Small intestine (tissue), 7 donors: ENCODE measurements at regions not wholly inside any gene's neighbourhood (a gene's known extent, or its start where the extent isn't known, plus 50 kb on each side); places are given as distances from the start of the nearest gene placed in this dataset.

Source experiments
- DNase-seq, 2 donors: peaks; one replicate each; pipeline versions ENCODE4 v3.0.0 to v3.0.0-alpha.2; 2013
- FAIRE-seq: peaks from 2 replicates; lab custom pipeline; 2012; peaks lifted over from hg19 to GRCh38; lab: Jason Lieb, UNC
- H3K27ac ChIP-seq, 3 donors: one replicate each; pipeline ENCODE4 v1.5.1; 2013; ENCODE audit warnings: low read length in 2 of 3, mild to moderate bottlenecking in 2 of 3, control low read depth in 1 of 3, inconsistent platforms in 1 of 3, low read depth in 1 of 3, moderate library complexity in 1 of 3
- H3K27me3 ChIP-seq, 3 donors: one replicate each; pipeline ENCODE4 v1.6.1; 2013; ENCODE audit warnings: low read length in 3 of 3, inconsistent platforms in 1 of 3; ENCODE audit not compliant: control insufficient read depth in 3 of 3, insufficient read depth in 3 of 3
- H3K36me3 ChIP-seq, 3 donors: one replicate each; pipeline ENCODE4 v1.6.1; 2013; ENCODE audit warnings: low read length in 3 of 3, inconsistent platforms in 1 of 3, low read depth in 1 of 3, mild to moderate bottlenecking in 1 of 3, moderate library complexity in 1 of 3; ENCODE audit not compliant: control insufficient read depth in 3 of 3, insufficient read depth in 2 of 3
- H3K4me1 ChIP-seq, 3 donors: one replicate each; pipeline ENCODE4 v1.6.1; 2013; ENCODE audit warnings: low read length in 2 of 3, inconsistent platforms in 1 of 3, low read depth in 1 of 3, mild to moderate bottlenecking in 1 of 3, moderate library complexity in 1 of 3; ENCODE audit not compliant: control insufficient read depth in 3 of 3, insufficient read depth in 2 of 3
- H3K4me3 ChIP-seq, 3 donors: one replicate each; pipeline ENCODE4 v1.5.1; 2013; ENCODE audit warnings: low read length in 3 of 3, control low read depth in 1 of 3, inconsistent platforms in 1 of 3, low read depth in 1 of 3, mild to moderate bottlenecking in 1 of 3, moderate library complexity in 1 of 3
- H3K9me3 ChIP-seq, 2 donors: one replicate each; pipeline ENCODE4 v1.6.1; 2013; ENCODE audit warnings: low read depth in 1 of 2, low read length in 1 of 2; ENCODE audit not compliant: control insufficient read depth in 2 of 2, insufficient read depth in 1 of 2
- WGBS, 3 donors: extraction: QIAGEN DNeasy Blood & Tissue Kit; methylation state at CpG; one replicate each; pipeline ENCODE4 v1.1.7; 2013; 5-methylcytosine and 5-hydroxymethylcytosine counted together
- donor health status: healthy with polysubstance abuse.
- donor health status: control.
- donor health status: control.
- donor health status: Bipolar disorder and iron deficiency.
- donor health status: healthy.

DNA sequence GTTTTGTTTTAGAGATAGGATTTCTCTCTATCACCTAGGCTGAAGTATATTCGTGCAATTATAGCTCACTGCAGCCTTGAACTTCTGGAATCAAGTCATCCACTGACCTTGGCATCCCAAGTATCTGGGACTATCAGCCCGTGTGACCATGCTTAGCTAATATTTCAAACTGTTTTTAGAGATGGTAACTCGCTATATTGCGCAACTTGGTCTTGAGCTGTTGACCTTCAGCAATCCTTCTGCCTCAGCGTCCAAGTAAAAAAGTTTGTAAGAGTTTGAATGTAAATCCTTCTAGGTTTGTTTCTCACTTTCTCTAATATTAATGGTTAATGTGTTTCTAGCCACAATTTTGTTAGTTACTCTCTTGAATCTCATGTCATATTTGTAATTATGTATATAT lies 1243.5 kb upstream of the CADM2 start:
- no peak overlapping the region for H3K27ac ChIP-seq
- no peak overlapping the region for H3K4me3 ChIP-seq
- 29 to 64% (median 60%) methylated on average over 5 of the region's 5 CpGs for WGBS, 3 donors
- DNase-seq (no peak), FAIRE-seq (no peak)
- H3K4me1 ChIP-seq = no peaks in the 10 kb centered on the region
- no peaks in the 10 kb centered on the region for H3K36me3 ChIP-seq
- no peaks in the 10 kb centered on the region for H3K27me3 ChIP-seq
- H3K9me3 ChIP-seq = no peaks in the 10 kb centered on the region

DNA sequence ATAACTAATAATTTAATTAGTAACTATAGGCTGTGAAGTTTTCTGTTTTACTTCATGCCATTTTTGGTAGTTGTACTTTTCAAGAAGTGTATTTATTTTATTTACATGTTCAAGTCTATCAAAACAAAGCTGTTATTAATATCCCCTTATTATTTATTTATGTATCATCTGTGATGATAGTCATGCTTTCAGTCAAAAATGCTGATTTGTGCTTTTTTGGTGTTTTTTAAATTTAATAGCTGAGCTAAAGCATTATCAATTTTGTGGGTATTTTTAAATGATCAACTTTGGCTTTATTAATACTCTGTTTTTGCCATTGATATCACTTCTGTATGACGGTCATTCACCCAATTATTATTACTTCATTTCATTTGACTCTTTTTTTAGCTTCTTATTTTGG lies 1229.2 kb upstream of the CADM2 start:
- FAIRE-seq = no peak
- no peaks in the 10 kb centered on the region for H3K27me3 ChIP-seq
- H3K4me3 ChIP-seq = no peak overlapping the region
- H3K36me3 ChIP-seq = no peaks in the 10 kb centered on the region
- H3K4me1 ChIP-seq = no peaks in the 10 kb centered on the region
- WGBS, 3 donors = 85 to 92% (median 85%) methylated on average over 1 of the region's 1 CpG
- no peak for DNase-seq
- no peak overlapping the region for H3K27ac ChIP-seq
- peaks cover 0 to 23% of the 10 kb centered on the region in 2 donors for H3K9me3 ChIP-seq

GRCh38 chr3:83734656-83735055 lies 1224.1 kb upstream of the CADM2 start:
- no peak overlapping the region for H3K27ac ChIP-seq
- FAIRE-seq (no peak), DNase-seq (no peak)
- H3K9me3 ChIP-seq = no peaks in the 10 kb centered on the region
- H3K36me3 ChIP-seq = no peaks in the 10 kb centered on the region
- H3K4me1 ChIP-seq = no peaks in the 10 kb centered on the region
- 73 to 85% (median 82%) methylated on average over 4 of the region's 4 CpGs for WGBS, 3 donors
- H3K4me3 ChIP-seq = no peak overlapping the region
- no peaks in the 10 kb centered on the region for H3K27me3 ChIP-seq

- Histone ChIP-seq H3K27me3 (no peaks in the 10 kb centered on the region), H3K36me3 (no peaks in the 10 kb centered on the region), H3K4me3 (no peak overlapping the region), H3K9me3 (no peaks in the 10 kb centered on the region), H3K4me1 (no peaks in the 10 kb centered on the region), H3K27ac (no peak overlapping the region)
- no peak for DNase-seq
- no peak for FAIRE-seq
- WGBS, 3 donors = 78 to 83% (median 80%) methylated on average over 4 of the region's 4 CpGs
Measured at GRCh38 chr3:83738202-83738601, 1220.6 kb upstream of the CADM2 start.

GRCh38 chr3:83740504-83740903 lies 1218.3 kb upstream of the CADM2 start:
- Histone ChIP-seq H3K27me3 (no peaks in the 10 kb centered on the region), H3K27ac (no peak overlapping the region), H3K4me1 (no peaks in the 10 kb centered on the region), H3K9me3 (no peaks in the 10 kb centered on the region), H3K36me3 (no peaks in the 10 kb centered on the region), H3K4me3 (no peak overlapping the region)
- no peak for DNase-seq
- WGBS, 3 donors = 13 to 52% (median 20%) methylated on average over 1 of the region's 1 CpG
- no peak for FAIRE-seq

DNA sequence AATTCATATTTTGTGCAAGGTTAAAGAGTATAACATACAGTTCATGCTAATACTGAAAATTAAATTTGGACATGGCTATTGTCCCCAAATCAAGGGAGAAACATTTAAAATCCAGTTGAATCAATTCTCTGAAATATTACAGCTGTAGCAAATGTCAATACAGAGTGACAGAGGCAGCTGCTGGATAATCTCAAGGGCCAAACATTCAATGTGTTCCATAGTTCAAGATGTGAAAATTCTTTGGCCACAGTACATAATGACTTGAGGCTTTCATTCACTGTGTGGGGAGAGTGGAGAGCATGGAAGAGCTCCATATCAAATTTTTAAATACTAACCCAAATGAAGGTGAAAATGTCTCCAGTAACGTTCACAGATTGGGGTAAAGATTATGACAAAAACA lies 1192.8 kb upstream of the CADM2 start:
- H3K9me3 ChIP-seq = peaks cover 0 to 3% of the 10 kb centered on the region in 2 donors
- no peaks in the 10 kb centered on the region for H3K4me1 ChIP-seq
- no peak overlapping the region for H3K27ac ChIP-seq
- FAIRE-seq (no peak), DNase-seq (no peak)
- WGBS, 3 donors = 59 to 63% (median 63%) methylated on average over 1 of the region's 1 CpG
- H3K27me3 ChIP-seq = no peaks in the 10 kb centered on the region
- H3K36me3 ChIP-seq = no peaks in the 10 kb centered on the region
- no peak overlapping the region for H3K4me3 ChIP-seq

DNA sequence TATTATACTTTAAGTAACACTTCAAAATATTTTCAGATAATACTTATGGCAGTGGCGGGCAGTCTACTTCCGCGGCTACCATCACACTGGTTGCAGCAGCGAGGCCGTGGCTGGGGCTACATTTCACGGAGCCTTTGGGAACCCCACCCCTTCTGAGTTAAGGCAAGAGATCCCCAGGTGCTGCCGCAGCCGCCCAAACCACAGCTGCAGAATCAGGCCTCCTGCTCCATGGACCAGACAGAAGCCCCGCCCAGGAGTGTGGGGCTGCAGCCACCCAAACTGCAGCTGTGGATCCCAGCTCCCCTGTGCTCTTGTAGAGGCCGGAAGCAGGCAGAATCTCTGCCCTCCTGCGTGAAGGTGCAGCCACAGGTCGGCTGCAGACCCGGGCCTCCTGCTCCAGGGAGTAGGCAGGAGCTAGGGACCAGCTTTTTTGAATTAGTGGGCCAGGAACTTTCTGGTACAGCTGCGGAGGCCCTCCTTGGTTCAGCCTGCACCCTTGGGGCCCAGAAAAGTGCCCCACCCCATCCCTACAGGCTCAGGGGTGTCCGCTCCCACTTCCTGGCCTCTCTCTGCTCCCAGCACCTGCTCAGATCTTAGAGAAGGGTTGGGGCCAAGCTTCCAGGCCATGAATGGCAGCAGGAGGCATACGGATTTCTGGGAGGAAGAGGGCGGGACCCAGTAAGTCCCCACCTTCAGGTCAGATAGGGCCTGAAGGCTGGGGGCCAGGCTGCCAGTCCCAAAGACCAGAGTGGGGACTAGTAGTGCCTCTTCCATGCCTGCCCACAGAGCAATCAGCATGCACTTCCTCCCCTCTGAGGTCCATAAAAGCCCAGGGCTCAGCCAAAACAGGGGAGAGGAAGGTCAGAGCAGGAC lies 1188.8 kb upstream of the CADM2 start:
- H3K4me1 ChIP-seq = no peaks in the 10 kb centered on the region
- FAIRE-seq (no peak), DNase-seq (no peak)
- H3K27me3 ChIP-seq = no peaks in the 10 kb centered on the region
- 84 to 88% (median 85%) methylated on average over 17 of the region's 17 CpGs for WGBS, 3 donors
- peaks cover 0 to 3% of the 10 kb centered on the region in 2 donors for H3K9me3 ChIP-seq
- H3K27ac ChIP-seq = no peak overlapping the region
- H3K36me3 ChIP-seq = no peaks in the 10 kb centered on the region
- H3K4me3 ChIP-seq = no peak overlapping the region

DNA sequence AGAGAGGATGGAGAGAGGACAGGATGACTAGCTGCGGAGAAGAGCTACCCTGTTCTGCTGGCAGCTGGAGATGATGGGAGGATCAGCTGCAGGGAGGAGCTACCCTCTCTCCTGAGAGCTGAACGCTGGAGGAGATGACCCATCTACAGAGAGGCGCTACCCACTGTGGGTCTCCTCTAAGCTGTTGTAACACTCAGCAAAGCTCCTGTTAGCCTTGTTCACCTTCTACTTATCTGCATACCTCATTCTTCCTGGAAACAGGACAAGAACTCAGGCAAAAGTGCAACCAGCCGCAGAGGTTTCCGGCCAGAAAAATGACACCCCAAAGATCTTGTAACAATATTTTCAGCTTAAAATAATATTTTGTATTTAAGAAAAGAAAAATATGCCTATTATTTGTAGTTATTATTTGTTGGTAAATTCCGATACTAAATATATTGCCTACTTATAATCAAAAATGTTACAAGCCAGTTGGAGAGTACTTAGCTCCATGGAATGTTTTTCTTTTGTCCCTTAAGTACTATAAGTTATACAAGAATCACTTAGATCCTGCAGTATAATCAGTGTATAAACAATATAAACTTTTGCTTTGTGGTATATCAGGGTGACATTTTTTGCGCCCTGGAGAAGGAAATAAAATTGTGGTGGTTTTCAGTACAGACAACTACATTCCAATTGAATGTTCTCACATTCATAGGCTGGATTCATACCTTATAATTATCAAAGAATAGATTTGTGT lies 1188.0 kb upstream of the CADM2 start:
- peaks cover 0 to 3% of the 10 kb centered on the region in 2 donors for H3K9me3 ChIP-seq
- no peaks in the 10 kb centered on the region for H3K36me3 ChIP-seq
- H3K27ac ChIP-seq = no peak overlapping the region
- H3K4me3 ChIP-seq = no peak overlapping the region
- WGBS, 3 donors = 90 to 93% (median 91%) methylated on average over 7 of the region's 7 CpGs
- H3K4me1 ChIP-seq = no peaks in the 10 kb centered on the region
- no peaks in the 10 kb centered on the region for H3K27me3 ChIP-seq
- DNase-seq = no peak
- FAIRE-seq = no peak
